GM12864 (cell line): ENCODE measurements at regions not wholly inside any gene's neighbourhood (a gene's known extent, or its start where the extent isn't known, plus 50 kb on each side); places are given as distances from the start of the nearest gene placed in this dataset.

Source experiments
- DNase-seq: peaks from one replicate; pipeline ENCODE4 v3.0.0-alpha.2; 2011; ENCODE audit warnings: low read depth
- H3K4me3 ChIP-seq: 2 replicates; pipeline ENCODE4 v1.5.1; 2011; ENCODE audit warnings: mild to moderate bottlenecking, low read depth, low read length, control low read depth
- TF ChIP-seq, protein P1 (sequence below): IDR thresholded peaks from 2 replicates; pipeline ENCODE4 v1.5.1; 2011; ENCODE audit warnings: low read depth, mild to moderate bottlenecking, moderate library complexity, low read length, control low read depth, inconsistent platforms; ENCODE audit errors: missing control alignments

DNA sequence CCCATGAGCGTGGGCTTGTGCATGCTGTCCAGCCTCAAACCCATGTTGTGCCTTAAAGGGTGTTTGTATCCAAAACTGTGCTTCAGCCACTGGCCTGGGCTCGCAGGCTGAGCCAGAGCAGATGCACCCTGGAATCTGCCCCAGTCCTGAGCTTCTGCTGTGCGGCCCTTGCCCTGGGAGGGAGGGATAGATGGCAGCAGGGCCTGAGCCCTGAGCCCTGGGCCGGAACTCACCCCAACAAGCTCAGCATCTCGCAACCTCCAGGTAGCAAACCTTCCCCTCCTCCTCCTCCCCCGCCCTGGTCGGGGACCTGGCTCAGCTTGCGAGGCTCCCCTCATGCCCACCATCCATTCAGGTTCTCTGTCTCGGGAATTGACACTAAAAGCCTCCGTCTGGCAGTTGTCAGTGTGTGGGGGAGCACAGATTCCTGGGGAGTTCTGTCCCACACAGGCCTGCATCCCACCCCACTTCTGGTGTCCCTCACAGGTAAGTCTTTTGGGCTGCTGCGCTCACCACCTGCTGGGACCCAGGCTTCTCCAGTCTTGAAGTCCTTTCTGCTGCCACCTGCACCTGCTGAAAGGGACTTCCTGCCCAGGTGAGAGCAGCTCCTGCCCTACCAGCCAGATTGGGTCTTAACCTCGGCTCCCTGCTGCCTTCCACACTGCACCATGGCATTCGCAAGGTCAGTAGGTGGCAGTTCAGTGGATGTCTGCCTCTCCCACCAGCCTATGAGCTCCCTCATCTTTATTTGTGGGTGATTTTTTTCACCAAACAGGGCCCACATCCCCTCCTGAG is 55.2 kb upstream of the OLFM1 start:
- TF ChIP-seq, protein P1, sequence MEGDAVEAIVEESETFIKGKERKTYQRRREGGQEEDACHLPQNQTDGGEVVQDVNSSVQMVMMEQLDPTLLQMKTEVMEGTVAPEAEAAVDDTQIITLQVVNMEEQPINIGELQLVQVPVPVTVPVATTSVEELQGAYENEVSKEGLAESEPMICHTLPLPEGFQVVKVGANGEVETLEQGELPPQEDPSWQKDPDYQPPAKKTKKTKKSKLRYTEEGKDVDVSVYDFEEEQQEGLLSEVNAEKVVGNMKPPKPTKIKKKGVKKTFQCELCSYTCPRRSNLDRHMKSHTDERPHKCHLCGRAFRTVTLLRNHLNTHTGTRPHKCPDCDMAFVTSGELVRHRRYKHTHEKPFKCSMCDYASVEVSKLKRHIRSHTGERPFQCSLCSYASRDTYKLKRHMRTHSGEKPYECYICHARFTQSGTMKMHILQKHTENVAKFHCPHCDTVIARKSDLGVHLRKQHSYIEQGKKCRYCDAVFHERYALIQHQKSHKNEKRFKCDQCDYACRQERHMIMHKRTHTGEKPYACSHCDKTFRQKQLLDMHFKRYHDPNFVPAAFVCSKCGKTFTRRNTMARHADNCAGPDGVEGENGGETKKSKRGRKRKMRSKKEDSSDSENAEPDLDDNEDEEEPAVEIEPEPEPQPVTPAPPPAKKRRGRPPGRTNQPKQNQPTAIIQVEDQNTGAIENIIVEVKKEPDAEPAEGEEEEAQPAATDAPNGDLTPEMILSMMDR, result no peak
- H3K4me3 ChIP-seq, result no peak overlapping the region
- DNase-seq, result no peak

DNA sequence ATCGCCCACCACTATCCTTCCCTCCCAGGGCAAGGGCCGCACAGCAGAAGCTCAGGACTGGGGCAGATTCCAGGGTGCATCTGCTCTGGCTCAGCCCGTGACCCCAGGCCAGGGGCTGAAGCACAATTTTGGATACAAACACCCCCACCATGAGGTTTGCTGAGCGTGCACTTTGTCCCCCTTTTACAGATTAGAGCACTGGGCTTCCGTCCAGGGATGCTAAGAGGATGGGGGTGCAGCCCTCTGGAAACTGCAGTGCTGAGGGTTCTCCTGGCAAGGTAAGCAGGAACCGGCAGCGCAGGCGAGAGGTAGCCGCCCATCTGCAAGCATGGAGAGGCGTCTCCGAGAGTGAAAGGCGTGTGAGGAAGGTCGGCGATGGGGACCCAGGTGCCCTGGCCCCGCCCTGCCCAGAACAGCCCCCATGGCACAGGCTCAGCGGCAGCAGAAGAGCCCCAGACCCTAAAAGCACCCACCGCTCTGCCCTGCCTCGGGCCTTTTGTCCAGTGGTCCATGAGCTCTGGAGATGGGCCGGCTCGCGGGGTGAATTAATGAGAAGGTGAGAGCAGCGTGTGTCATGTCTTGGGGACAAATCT is 54.5 kb upstream of the OLFM1 start:
- H3K4me3 ChIP-seq, result no peak overlapping the region
- TF ChIP-seq, protein P1, result no peak
- DNase-seq, result no peak

DNA sequence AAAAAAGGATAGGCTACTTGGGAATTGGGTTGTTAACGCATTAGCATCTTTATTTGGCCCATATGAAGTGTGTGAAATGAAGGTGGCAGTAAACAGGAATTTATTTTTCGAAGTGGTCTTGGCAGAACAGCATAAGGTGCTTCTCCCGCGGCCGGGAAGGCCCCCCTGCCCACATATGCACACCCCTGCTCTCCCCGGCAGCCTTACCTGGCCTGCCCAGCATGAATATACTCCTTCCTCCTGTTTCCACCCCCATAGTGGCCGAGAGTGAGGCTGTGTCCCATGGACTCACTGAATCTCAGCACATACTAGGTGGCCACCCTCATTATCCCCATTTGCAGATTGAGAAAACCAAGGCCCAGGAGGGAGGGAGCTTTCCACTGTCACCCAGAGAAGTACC is 54.0 kb upstream of the OLFM1 start:
- no peak for DNase-seq
- no peak overlapping the region for H3K4me3 ChIP-seq
- TF ChIP-seq, protein P1, result no peak

DNA sequence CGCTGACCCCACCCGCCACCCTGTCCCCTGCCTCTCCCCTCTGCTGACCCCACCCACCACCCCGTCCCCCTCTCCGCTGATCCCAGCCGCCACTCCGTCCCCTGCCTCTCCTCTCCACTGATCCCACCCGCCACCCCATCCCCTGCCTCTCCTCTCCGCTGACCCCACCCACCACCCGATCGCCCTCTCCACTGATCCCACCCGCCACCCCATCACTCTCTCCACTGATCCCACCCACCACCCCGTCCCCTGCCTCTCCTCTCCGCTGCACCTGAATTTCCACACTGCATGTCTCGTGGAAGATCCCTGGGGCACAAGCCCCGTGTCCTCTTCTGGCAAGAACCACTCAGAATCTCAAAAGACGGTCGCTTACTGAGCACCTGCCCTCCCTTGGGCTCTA is 53.4 kb upstream of the OLFM1 start:
- TF ChIP-seq, protein P1, result no peak

DNA sequence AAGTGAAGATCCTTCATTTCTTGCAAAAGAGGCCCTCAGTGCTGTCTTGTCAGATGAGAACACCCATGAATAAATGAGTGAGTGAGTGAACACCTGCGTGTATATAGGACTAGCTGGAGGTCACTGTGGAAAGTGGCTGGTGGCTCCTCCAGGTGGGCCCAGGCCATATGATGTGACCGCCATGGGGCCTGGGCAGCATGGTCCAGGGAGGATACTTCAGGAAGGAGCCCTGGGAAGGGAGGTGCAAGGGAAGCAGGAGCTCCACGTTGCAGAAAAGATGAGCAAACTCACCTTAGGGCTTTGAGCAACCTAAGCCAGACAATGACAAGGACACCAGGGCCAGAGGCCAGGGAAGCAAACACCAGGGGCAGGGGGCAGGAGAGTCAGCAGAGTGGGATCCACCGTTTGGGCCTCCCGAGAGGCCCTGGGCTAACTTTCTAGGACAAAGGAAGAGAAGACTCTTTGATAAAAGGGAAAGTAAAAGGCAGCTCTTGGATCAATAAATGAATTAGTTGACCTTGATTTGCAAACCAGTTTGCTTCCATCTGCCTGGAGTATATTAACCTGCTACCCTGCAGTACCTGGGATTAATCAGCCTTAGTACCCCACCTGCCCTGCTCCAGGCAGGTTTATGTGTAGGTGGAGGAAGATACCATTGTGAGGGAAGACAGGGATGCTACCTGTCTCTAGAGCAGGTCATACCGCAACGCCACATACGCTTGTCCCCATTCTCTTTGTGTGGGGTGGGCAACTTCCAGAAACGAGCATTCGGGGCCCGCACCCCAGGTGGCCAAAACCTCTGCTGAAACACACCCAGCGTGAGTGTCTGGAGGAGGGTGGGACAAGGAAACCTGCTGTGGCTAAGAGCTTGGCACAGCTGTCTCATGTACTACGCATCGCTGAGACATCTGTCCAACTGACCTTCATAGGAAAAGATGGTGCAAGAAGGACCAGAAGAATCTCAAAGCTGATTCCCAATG is 51.4 kb upstream of the OLFM1 start:
- DNase-seq, result no peak
- no peak overlapping the region for H3K4me3 ChIP-seq
- TF ChIP-seq, protein P1, result no peak

More for the DNA sequence above, 53.4 kb upstream of the OLFM1 start:
- no peak for DNase-seq
- no peak overlapping the region for H3K4me3 ChIP-seq

DNA sequence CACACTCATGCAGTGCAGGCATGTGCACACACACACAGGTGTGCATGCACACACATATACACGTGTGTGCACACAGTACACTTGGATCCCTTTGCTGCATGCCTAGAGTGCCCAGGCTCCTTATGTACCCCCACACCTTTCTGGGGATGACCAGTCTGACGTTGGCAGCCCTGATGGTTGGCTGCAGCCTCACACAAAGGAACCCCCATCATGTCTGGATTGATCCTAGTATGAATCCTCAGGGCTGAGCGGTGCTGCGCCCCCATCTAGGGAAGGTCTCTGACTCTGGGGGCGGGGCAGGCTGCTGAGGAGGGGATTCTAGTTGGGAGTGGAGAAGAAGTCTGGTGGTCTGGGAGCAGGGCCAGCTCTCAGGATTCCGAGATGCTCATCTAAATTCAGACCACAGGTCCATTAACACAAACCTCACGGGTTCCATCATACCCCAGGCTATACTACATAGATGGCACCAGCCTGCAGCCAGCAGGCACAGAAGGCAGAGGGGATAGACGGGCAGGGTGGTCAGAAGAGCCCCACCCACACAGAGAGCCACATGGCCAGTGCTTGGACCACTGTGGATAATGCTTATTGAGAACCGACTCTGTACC is 50.5 kb upstream of the OLFM1 start:
- TF ChIP-seq, protein P1, result no peak
- H3K4me3 ChIP-seq, result no peak overlapping the region

More for the DNA sequence above, 50.5 kb upstream of the OLFM1 start:
- no peak for DNase-seq
